ENCODE measurements at regions not wholly inside any gene's neighbourhood (a gene's known extent, or its start where the extent isn't known, plus 50 kb on each side); places are given as distances from the start of the nearest gene placed in this dataset.

DNA sequence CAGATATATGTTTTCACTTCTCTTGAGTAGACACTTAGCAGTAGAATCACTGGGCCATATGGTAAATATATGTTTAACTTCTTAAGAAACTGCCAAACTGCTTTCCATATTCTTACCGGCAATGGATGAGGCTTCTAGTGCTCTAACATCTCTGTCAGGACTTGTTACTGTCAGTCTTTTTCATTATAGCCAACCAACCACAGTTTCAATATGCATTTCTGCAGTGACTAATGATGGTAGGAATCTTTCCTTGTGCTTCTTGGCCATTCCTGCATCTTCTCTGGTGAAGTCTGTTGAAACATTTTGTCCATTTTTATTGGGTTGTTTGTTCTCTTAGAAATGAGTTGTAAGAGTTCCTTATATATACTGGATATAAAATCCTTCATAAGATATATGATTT, 66.0 kb upstream of the SYNDIG1 start:
- TF ChIP-seq, protein P1, sequence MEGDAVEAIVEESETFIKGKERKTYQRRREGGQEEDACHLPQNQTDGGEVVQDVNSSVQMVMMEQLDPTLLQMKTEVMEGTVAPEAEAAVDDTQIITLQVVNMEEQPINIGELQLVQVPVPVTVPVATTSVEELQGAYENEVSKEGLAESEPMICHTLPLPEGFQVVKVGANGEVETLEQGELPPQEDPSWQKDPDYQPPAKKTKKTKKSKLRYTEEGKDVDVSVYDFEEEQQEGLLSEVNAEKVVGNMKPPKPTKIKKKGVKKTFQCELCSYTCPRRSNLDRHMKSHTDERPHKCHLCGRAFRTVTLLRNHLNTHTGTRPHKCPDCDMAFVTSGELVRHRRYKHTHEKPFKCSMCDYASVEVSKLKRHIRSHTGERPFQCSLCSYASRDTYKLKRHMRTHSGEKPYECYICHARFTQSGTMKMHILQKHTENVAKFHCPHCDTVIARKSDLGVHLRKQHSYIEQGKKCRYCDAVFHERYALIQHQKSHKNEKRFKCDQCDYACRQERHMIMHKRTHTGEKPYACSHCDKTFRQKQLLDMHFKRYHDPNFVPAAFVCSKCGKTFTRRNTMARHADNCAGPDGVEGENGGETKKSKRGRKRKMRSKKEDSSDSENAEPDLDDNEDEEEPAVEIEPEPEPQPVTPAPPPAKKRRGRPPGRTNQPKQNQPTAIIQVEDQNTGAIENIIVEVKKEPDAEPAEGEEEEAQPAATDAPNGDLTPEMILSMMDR (IDR thresholded peaks at IDR 0.05), result no peak
- no peak for TF ChIP-seq POLR2A (IDR thresholded peaks at IDR 0.05)

All from prostate gland (tissue), 2 donors.